Upper lobe of left lung (tissue), 4 donors: ENCODE measurements at regions not wholly inside any gene's neighbourhood (a gene's known extent, or its start where the extent isn't known, plus 50 kb on each side); places are given as distances from the start of the nearest gene placed in this dataset.

Source experiments
- EP300 ChIP-seq, 4 donors: sonication (generic); formaldehyde crosslinking; IDR thresholded peaks; one replicate each; pipeline ENCODE4 v1.5.1; 2017; ENCODE audit warnings: antibody characterized with exemption in 4 of 4, control low read depth in 2 of 4
- POLR2A ChIP-seq, 4 donors: fragments of 450-650 bp; IDR thresholded peaks; one replicate each; pipeline ENCODE4 v1.5.1; 2016 to 2017; ENCODE audit warnings: antibody characterized with exemption in 4 of 4, mild to moderate bottlenecking in 2 of 4
- POLR2AphosphoS5 ChIP-seq, 2 donors: sonication (generic); formaldehyde crosslinking; IDR thresholded peaks; one replicate each; pipeline ENCODE4 v1.5.1; 2017; ENCODE audit warnings: antibody characterized with exemption in 2 of 2
- TF ChIP-seq, protein P1 (sequence below), 6 experiments: fragments of 450-650 bp in 4 of 6; fragments of 200-600 bp in 2 of 6; sonication (generic) in 2 of 6; IDR thresholded peaks; one replicate each; pipeline ENCODE4 v1.5.1; 2016 to 2019; ENCODE audit warnings: antibody characterized with exemption in 6 of 6

DNA sequence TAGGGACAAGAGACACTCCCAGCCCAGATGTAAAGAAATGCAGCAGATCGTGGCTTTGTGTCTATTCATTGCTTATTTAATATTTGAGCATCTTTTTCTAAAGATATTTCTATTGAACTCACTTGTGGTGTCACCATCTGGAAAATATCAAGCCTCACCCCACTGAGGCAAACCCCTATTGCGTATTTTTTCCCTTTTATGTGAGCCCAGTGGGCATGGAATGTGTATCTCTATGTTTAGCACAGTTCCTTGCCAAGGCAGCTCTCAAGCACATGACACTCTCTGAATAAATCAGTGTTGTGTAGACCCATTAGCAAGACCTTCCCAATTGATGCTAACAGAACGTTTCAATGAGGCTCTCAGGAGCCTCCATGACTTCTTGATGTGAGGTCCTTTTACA lies 81.6 kb downstream of the TMEM174 start:
- TF ChIP-seq, protein P1, sequence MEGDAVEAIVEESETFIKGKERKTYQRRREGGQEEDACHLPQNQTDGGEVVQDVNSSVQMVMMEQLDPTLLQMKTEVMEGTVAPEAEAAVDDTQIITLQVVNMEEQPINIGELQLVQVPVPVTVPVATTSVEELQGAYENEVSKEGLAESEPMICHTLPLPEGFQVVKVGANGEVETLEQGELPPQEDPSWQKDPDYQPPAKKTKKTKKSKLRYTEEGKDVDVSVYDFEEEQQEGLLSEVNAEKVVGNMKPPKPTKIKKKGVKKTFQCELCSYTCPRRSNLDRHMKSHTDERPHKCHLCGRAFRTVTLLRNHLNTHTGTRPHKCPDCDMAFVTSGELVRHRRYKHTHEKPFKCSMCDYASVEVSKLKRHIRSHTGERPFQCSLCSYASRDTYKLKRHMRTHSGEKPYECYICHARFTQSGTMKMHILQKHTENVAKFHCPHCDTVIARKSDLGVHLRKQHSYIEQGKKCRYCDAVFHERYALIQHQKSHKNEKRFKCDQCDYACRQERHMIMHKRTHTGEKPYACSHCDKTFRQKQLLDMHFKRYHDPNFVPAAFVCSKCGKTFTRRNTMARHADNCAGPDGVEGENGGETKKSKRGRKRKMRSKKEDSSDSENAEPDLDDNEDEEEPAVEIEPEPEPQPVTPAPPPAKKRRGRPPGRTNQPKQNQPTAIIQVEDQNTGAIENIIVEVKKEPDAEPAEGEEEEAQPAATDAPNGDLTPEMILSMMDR (IDR thresholded peaks at IDR 0.05): no peak
- TF ChIP-seq POLR2AphosphoS5 (IDR thresholded peaks at IDR 0.05): no peak
- TF ChIP-seq EP300 (IDR thresholded peaks at IDR 0.05): no peak
- no peak for TF ChIP-seq POLR2A (IDR thresholded peaks at IDR 0.05)
